ENCODE measurements at regions not wholly inside any gene's neighbourhood (a gene's known extent, or its start where the extent isn't known, plus 50 kb on each side); places are given as distances from the start of the nearest gene placed in this dataset.

DNA sequence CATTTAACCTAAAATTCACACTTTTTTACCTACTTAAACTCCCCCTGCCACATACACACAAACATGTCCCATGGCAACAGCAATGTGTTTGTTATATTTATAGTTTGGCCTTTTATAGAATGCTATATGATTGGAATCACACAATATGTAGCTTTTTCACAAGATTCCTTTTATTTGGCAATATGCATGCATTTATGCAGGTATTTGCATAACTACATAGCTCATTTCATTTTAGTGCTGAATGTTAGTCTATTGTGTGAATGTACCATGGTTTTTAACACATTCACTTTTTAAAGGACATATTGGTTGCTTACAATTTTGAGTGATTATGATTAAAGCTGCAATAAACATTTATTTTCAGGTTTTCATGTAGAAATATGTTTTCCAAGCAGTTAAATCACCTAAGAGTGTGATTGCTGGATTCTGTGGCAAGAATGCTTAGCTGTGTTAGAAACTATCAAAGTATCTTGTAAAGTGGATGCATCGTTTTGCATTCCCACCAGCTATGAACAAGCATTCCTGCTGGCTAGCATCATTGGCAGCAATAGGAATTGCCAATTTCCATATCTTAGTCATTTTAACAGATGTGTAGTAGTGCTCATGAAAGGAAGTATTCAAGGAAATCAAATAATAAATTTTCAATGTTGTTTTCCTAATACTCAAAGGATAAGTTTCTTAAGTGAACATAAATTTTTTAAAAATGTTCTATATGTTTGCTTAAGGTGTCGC, 557.0 kb downstream of the SLITRK1 start:
- no peak for DNase-seq

DNA sequence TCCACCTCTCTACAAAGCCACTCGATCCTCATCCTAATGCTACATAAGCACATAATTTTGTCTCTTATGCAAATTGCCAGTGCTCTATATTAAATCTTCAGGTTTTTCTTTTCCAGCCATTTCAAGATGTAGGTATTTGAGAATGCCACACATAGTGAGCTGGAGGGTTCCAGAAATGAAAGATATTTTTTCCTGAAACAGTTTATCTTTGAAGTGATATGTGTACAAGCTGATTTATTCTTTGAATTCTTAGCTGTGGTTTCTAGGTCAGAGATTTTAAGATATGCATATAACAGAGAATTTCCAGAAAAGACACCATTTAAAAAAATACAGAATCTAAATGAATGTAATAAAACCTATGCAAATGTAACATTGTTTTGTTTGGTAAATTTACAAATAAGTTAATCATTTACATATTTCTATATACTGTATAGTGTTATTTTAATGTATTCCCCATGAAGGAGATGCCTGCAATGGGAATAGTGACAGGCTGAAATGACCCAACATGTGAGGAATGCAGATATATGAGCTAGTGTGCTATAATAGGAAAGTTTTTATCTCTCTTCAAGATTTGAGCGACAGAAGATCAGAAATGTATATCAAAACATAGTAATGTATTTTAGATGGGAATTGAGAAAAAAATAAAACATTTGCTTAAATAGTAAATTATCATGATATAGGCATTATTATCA, 570.2 kb downstream of the SLITRK1 start:
- DNase-seq, result no peak

DNA sequence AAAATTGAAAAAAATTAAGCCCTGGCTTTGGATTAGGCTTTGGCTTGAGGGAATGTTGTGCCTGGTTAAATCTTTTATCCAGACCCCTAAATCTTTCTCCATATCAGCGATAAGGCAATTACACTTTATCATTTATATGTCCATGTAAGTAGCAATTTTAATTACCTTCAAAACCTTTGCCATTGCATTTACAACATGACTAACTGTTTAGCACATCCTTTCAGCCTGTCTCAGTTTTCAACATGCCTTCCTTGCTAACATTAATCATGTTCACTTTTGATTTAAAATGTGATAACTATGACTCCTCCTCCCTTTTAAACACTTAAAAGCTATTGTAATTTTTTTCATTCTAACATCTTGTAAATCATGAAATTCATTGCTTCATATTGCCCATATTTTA, 583.7 kb downstream of the SLITRK1 start:
- no peak for DNase-seq

DNA sequence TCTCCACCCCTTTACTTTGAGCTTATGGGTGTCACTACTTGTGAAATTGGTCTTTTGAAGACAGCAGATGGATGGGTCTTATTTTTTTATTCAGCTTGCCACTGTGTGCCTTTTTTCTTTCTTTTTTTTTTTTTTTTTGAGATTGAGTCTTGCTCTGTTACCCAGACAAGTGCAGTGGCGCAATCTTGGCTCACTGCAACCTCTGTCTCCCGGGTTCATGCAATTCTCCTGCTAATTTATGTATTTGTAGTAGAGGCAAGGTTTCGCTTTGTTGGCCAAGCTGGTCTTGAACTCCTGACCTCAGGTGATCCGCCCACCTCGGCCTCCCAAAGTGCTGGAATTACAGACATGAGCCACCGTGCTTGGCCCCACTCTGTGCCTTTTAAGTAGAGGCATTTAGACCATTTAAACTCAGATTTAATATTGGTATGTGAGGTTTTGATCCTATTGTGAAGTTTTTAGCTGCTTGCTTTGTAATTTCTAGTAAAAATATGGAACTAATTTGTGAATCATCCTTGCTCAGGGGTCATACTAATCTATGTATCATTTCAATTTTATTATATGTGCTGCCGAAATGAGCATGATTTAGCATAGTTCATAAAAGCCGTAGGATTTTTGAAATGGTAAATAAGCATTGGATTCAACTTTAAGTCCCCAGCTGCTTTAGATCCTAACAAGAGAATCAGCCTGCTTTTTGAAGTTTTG, 584.5 kb downstream of the SLITRK1 start:
- no peak for DNase-seq

DNA sequence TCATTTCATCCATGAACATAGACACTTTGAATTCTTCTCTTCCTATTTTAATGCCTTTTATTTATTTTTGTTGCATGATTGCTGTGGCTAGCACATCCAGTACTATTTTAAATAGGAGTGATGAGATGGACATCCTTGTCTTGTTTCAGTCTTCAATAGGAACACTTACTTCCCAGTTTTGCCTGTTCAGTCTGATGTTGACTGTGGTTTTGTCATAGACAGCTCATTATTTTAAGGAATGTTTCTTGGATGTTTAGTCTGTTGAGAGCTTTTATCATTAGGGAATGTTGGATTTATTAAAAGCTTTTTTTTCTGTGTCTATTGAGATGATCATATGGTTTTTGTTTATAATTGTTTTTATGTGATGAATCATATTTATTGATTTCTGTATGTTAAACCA, 586.6 kb downstream of the SLITRK1 start:
- DNase-seq, result no peak

DNA sequence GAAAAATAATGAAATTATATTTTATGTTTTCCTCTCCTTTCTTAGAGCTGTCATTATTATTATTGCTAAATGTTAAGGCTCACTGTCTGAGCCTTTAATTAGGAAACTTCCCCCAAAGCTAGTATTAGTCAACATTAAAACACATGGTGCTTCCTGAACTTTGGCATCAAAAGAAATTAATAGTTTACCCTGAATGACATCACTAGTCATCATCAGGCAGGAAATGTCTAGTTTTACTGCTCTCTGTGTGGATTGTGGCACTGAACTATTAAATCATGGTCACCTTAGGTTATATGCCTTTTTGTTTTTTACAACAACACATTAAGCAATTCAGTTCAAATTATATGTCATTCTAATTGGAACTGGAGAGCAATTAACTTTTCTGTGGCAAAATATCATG, 595.5 kb downstream of the SLITRK1 start:
- DNase-seq, result no peak

DNA sequence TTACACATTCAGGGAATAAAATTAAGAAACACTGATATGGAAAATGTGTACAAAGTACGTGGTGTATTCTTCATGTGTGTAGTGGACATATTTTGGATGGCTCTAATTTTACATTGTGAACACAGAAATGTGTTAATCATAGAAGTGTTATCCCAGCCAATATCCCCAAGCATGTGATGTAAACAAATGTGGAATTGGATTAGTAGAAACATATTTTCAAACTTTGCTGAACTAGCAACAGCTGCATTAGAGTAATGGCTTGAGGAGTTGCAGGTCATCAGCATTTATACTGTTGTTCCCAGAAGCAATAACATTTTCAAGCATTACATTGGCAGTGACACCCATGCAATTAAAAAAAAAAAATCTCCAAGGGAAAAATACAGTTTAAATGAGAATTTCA, 600.6 kb downstream of the SLITRK1 start:
- no peak for DNase-seq

DNA sequence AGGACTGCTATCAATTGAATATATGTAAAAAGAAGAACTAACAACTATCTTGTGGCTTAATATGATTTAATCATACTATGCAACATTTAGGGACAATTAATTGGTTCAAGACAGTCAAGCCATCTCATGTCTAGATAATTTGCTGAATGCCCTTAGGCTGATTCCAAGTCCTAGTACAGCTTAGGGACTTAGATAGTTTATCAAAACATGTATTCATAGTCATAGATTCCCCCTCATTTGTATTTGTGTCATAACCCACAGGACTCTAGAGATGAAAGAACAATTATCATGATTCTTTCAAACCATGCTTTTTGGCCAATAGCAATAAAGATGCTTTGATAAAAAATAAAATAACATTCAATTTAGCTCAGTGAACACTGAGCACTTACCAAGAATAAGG, 607.6 kb downstream of the SLITRK1 start:
- DNase-seq, result no peak

DNA sequence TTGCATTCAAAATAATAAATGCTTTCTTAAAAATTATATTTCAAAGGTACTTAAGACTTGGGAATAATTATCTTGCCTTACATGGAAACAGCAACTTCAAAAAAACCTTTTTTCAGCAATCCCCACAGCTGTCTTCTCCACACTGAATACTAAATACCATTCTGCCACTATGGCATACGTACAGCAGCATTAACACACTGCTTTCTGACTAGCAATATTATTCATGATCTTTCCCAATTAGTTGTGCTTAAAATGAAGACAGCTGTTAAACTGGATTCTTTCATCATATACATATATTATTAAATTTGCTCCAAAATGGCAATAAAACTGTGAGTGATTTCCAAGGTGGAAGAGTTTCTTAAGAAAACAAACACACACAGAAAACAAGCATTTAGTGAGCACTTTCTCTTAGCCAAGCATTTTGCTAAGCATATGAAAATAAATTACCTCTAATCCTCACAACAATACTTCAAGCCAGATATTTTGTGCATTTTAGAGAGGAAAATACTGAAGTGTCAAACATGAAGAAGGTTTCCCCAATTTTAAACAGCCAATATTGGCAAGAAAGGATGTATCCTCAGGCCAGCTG, 609.5 kb downstream of the SLITRK1 start:
- no peak for DNase-seq

DNA sequence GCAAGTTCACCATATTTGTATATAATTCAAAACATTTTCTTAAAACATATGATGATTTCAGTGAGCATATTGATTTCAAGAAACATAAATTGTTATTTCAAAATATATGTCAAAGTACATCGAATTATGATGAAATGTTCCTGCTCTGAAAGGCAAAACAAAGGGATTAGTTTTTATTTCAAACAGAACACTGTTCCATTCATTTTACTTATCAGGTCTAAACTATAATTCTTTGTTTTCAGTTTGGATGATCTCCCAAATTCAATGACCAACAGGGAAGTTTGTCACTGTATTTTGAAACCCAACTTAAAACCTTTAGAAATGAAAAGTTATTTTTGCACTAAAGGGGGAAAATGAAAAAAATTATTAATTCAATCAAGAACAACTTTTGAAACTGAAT, 610.2 kb downstream of the SLITRK1 start:
- DNase-seq, result no peak

DNA sequence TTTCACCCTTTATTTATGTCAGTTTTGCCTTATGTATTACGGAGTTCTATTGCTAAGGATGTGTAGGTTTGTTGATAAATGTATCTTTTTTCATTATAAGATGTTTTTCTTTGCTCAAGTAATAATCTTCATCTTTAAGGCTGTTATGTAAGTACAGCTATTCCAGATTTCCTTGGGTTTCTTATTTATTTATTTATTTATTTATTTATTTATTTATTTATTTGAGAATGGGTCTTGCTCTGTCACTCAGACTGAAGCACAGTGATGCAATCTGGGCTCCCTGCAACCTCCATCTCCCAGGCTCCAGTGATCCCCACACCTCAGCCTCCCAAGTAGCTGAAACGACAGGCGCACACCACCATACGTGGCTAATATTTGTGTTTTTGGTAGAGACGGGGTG, 617.0 kb downstream of the SLITRK1 start:
- no peak for DNase-seq

DNA sequence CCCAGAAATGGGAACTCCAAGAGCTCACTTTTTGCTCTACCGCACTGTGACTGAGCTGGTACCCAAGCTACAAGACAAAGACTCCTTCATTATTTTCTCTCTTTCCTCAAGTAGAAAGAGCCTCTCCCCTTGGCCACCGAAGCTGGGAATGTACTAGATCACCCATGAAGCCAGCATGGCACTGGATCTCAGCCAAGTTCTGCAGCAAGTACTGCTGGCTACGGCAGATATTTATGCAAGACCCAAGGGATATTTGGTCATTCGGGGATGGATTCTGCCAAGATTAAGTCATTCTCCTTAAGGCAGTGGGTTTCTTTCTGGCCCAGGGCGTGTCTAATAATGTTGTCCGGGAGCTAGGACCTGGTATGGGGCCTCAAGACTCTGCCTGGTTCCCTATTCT, 633.5 kb downstream of the SLITRK1 start:
- DNase-seq, result no peak

DNA sequence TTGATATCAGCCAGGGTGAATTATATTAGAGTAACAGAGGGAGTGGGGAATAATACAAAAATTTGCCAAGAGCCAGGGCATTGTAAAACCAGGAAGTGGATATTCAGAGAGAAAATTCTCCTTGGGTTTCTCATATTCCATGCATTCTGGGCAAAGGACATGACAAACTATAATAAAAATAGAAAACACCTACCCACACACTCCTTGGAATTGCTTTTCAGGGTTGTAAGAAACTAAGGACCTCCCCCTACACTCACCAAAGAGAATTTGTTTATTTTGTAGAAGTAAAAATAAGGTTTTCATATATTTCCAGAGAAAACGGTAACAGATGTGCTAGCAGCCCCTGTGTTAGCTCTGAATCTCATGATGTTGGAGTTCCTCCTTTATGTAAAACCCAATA, 649.6 kb downstream of the SLITRK1 start:
- no peak for DNase-seq

DNA sequence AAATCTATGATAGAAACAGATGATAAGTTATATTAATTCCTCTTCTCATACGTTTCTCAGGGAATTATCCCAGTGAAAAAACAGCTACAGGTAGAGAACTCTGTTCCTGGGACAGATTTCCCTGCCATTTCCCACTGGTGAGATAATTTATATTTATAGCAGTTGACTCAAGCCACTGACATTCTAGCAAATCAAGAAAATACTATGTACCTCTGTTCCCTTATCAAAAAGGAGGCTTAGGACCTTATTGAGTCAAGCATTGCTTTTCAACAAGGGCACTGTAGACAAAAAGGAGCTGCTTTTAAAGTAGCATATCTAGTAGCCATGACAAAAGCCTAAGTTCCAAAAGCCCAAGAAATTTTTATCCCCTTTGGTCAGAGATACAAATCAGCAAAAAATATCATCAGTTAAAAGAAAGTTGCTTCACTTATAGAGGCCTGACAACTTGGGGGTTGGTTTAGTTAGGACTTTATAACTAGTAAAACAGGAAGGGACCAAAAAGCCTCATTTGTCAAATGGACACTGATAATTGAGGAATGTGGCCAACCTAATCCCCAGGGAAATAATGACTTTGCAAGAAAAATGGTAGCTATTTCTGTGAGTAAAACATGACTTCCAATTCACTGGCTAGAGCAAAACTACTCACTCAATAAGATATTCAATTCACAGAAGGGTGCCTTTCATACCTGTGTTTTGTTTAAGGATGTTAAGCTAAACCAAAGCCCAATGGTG, 652.5 kb downstream of the SLITRK1 start:
- no peak for DNase-seq

DNA sequence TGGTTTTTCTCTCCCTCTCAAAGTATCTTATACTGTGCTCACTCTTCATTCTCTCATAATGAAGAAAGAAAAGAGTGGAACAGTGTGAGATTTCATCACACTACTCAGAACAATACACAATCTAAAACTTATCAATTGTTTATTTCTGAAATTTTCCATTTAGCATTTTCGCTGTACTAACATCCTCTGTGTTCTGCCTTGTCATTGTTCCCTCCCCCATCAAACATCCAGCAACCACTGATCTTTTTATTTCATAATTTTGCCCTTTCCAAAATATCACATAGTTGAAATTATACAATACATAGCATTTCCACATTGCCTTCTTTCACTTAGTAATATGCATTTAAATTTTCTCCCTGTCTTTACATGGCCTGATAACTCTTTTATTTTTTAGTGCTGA, 658.7 kb downstream of the SLITRK1 start:
- no peak for DNase-seq

DNA sequence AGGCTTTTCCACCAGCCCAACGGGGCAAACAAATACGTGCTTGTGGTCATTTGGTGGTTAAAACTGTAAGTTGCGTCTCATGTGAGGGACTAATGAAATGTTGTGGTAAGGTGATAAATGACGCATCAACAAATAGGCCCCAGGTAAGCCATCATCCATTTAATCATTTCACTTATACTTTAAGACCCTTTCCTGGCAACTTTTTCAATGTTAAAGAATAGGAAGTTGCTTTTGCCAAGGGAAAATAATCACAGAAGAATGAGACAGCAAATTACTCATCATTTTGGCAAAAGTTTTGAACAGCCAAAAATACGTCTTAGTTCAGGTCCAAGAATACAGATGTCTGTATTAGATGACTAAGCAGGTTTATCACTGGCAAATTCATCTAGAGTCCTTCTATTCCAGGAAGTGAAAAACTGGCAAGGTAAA, 660.4 kb downstream of the SLITRK1 start:
- DNase-seq, result no peak

DNA sequence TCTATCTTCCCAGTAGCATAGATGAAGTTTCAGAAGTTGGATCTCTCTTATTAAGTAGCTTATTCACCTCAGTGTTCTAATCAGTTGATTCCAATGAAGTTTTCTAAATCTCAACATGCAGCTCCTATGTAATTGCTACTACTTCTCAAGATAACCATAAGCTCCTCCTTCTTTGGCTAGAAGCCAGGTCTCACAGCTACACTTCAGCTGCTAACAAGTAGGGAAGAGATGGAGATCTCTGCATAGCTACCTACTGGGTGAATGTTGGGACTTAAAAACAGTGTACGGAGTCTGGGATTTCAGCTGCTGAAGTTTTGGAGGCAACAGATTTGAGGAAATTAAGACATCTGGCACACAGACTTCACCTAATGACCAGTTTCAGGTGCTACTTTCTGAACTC, 661.0 kb downstream of the SLITRK1 start:
- no peak for DNase-seq

DNA sequence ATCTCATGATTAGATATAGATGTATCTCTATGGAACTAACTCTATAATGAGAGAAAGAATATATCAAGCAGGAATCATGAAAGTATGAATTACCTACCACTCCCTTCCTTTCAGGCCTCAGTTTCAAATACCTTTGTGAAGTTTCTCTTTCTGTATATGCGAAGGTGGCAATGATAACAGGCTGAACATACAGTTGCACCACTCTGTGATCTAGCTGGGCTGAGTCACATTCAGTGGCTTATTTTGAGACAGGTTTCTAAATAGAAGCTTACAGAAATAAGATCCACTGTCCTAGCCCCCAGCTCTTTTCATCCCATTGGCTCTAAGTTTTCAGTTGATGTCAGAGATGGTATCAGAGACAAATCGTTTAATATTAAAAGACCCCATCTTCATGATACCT, 662.0 kb downstream of the SLITRK1 start:
- DNase-seq, result no peak

DNA sequence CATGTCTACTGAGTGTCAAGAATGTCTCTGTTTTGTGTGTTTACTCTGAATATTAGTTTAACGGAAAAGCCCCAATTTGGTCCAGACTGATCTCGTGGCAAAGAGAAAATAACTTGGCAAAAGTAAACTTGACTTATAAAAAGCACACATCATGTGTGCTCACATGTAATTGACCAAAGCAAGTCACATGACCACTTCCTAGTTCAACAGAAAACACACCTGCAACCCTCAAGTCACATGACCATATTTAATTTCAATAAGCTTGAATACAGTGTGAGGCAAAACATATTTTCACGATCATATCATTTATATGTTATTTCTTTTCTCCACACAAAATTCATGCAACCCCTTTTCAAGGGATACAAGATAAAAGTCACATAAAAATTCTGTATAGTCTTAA, 662.4 kb downstream of the SLITRK1 start:
- no peak for DNase-seq

DNA sequence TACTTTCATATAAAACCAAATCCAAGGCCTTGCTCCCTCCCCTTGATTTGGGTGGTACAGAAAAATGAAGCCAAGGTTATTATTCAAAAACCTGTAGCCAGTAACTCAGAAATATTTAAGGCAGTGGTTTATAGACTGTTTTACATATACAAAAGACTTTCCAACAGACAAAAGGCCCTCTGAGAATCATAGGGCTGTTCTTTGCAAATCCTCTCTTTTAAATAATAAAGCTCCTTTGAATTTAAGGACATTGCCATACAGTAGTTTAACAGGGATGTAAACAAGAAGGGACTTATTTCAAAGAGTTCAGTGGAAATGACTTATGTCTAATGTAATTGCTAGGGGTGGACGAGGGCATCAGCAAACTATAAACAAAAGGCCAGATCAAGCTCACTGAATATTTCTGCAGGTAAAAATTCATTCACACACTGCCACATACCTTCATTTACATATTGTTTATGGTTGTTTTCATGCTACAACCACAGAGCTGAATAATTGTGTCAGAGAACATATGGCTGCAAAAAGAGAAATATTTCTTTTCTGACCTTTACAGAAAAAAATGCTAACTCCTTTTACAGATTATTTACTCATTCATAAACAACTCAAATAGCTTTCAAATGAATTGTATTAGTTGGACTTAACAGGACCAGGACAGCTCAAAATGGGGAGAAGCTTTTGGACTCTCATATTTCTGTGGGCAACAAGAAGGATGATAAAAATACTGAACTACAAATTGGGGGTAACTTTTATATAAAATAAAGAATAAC, 665.6 kb downstream of the SLITRK1 start:
- DNase-seq, result no peak

DNA sequence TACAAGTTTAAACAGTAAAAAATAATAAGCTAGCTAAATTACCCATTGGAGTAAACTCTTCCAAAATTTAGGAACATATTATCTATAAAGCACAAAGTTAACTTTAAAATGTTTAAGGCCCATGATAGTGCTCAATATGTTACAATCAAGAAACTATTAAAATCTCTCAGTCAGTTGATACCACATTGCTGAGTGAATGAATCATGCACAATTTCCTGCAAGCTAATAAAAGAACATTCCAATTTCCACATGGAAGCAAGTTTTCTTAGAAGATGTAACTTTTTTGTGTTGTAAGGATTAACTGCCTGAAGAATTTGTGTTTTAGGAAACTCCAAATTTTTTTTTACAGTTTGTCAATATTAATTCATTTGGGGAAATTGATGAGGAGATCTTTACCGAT, 666.6 kb downstream of the SLITRK1 start:
- no peak for DNase-seq

DNA sequence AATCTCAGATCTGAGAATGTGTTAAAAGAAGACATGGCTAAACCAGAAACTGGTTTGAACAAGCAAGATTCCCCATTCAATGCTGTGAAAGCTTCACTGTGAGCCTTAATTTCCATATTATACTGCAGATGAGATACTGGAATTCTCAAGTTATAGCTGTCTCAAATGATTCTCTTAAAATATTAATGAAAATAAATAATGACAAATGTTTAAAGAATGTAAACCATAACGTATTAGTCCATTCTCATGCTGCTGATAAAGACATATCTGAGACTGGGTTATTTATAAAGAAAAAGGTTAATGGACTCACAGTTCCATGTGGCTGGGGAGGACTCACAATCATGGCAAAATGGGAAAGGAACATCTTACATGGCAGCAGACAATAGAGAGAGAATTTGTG, 667.8 kb downstream of the SLITRK1 start:
- no peak for DNase-seq

Measured in retina (tissue), 1 donor.